Transverse colon (tissue), 4 donors: ENCODE measurements at regions not wholly inside any gene's neighbourhood (a gene's known extent, or its start where the extent isn't known, plus 50 kb on each side); places are given as distances from the start of the nearest gene placed in this dataset.

Experiments used
- DNase-seq: peaks from one replicate; pipeline ENCODE4 v3.0.0-alpha.2; 2019
- H3K27ac ChIP-seq, 4 donors: fragments of 200-600 bp; sonication (generic); 2 replicates each; pipeline ENCODE4 v1.5.1; 2016 to 2018; ENCODE audit warnings: inconsistent platforms in 4 of 4
- H3K27me3 ChIP-seq: fragments of 200-600 bp; sonication (generic); 2 replicates; pipeline ENCODE4 v1.5.1; 2017; ENCODE audit warnings: inconsistent platforms
- H3K36me3 ChIP-seq, 4 donors: fragments of 200-600 bp; sonication (generic); 2 replicates each; pipeline ENCODE4 v1.5.1; 2017 to 2019; ENCODE audit warnings: inconsistent platforms in 4 of 4
- H3K4me1 ChIP-seq, 4 donors: fragments of 200-600 bp; sonication (generic); 2 replicates each; pipeline ENCODE4 v1.5.1; 2017 to 2020; ENCODE audit warnings: inconsistent platforms in 4 of 4
- H3K4me3 ChIP-seq, 4 donors: fragments of 200-600 bp; sonication (generic); 1 replicate in 1 of 4; 2 replicates in 3 of 4; pipeline versions ENCODE4 v1.5.1 to v1.6.1; 2017 to 2019; ENCODE audit warnings: inconsistent platforms in 4 of 4
- H3K9me3 ChIP-seq, 2 donors: fragments of 200-600 bp; sonication (generic); 2 replicates each; pipeline ENCODE4 v1.5.1; 2017 to 2019; ENCODE audit warnings: inconsistent platforms in 2 of 2
- CTCF ChIP-seq, 5 experiments: fragments of 200-600 bp in 3 of 5; fragments of 450-650 bp in 2 of 5; sonication (generic) in 3 of 5; IDR thresholded peaks; 1 replicate in 2 of 5; 2 replicates in 3 of 5; pipeline ENCODE4 v1.5.1; 2016 to 2017; ENCODE audit warnings: antibody characterized with exemption in 5 of 5, inconsistent platforms in 3 of 5, mild to moderate bottlenecking in 2 of 5, moderate library complexity in 1 of 5
- EP300 ChIP-seq: sonication (generic); formaldehyde crosslinking; IDR thresholded peaks from one replicate; pipeline ENCODE4 v1.6.1; 2017; ENCODE audit warnings: antibody characterized with exemption, low read depth
- POLR2A ChIP-seq: fragments of 450-650 bp; IDR thresholded peaks from one replicate; pipeline ENCODE4 v1.6.1; 2016; ENCODE audit warnings: antibody characterized with exemption, mild to moderate bottlenecking, moderate library complexity
- POLR2AphosphoS5 ChIP-seq, 3 donors: sonication (generic); formaldehyde crosslinking; IDR thresholded peaks; one replicate each; pipeline ENCODE4 v1.6.1; 2016; ENCODE audit warnings: antibody characterized with exemption in 3 of 3
- WGBS, 2 donors: methylation state at CpG; one replicate each; pipeline ENCODE4 v1.1.5; 2018; ENCODE audit warnings: low coverage in 1 of 2; 5-methylcytosine and 5-hydroxymethylcytosine counted together
- in situ Hi-C, 4 donors: fragments of 200-750 bp; cut with MboI; loops; one replicate each; pipeline versions ENCODE4 v1.15.0 to v1.15.1; 2017; ENCODE audit warnings: low sequenced_read_pairs in 3 of 4, low pct_ligation_motif_present in 1 of 4, low pct_unique_long_range_greater_than_20kb in 1 of 4
- intact Hi-C: fragments of 100-400 bp; cut with DNase I; formaldehyde crosslinking; loops from one replicate; pipeline ENCODE4 v1.15.1; 2023; ENCODE audit warnings: low total_unique reads

DNA sequence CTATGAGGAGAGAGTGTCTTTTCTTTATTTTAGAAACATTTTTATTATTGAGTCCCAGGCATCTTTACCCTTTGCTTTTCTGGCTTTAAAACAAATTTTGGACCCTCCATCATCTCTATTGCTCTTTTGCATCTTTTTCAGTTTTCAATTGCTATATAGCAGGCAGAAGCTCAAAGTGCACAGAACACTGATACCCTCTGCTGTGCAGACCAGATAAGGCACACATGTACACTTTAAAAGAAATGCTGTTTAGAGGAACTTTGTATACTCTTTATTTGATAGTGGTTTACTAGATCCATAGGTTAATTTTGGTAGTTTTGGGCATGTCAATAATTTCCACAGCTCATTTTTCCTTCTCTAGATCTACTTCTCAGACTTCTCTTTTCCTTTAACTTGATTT, 324.2 kb downstream of the SH2D4B start:
- intact Hi-C loops = no loop called here
- DNase-seq = no peak
- Histone ChIP-seq H3K27ac (no peak overlapping the region), H3K27me3 (no peaks in the 10 kb centered on the region), H3K9me3 (no peaks in the 10 kb centered on the region), H3K36me3 (no peaks in the 10 kb centered on the region), H3K4me1 (no peaks in the 10 kb centered on the region), H3K4me3 (no peak overlapping the region)
- in situ Hi-C loops = no loop called here
- no peak for TF ChIP-seq EP300
- TF ChIP-seq CTCF (IDR thresholded peaks at IDR 0.05) = peak in 1 of 5 experiments; percentile 6

- no peaks in the 10 kb centered on the region for H3K27me3 ChIP-seq
- no peaks in the 10 kb centered on the region for H3K9me3 ChIP-seq
- no peak overlapping the region for H3K4me3 ChIP-seq
- no peaks in the 10 kb centered on the region for H3K36me3 ChIP-seq
- no peak for TF ChIP-seq POLR2AphosphoS5 (IDR thresholded peaks at IDR 0.05)
- TF ChIP-seq POLR2A = no peak
- TF ChIP-seq CTCF (IDR thresholded peaks at IDR 0.05) = no peak
- TF ChIP-seq EP300 = no peak
- intact Hi-C loops (no loop called here), in situ Hi-C loops (no loop called here)
- DNase-seq = no peak
- H3K27ac ChIP-seq = no peak overlapping the region
- H3K4me1 ChIP-seq = no peaks in the 10 kb centered on the region
- 64 to 73% methylated on average over 1 of the region's 1 CpG for WGBS, 2 donors
These were observed 332.6 kb downstream of the SH2D4B start for GRCh38 chr10:80870282-80870681.

- Histone ChIP-seq H3K27ac (no peak overlapping the region), H3K36me3 (no peaks in the 10 kb centered on the region), H3K4me1 (no peaks in the 10 kb centered on the region), H3K4me3 (no peak overlapping the region), H3K9me3 (no peaks in the 10 kb centered on the region), H3K27me3 (no peaks in the 10 kb centered on the region)
- in situ Hi-C loops = no loop called here
- TF ChIP-seq POLR2AphosphoS5 (IDR thresholded peaks at IDR 0.05) (no peak), EP300 (no peak), POLR2A (no peak), CTCF (IDR thresholded peaks at IDR 0.05) (no peak)
- intact Hi-C loops = no loop called here
- no peak for DNase-seq
These were observed 333.4 kb downstream of the SH2D4B start for GRCh38 chr10:80871083-80871482.

- Histone ChIP-seq H3K27me3 (no peaks in the 10 kb centered on the region), H3K27ac (no peak overlapping the region), H3K4me1 (no peaks in the 10 kb centered on the region), H3K4me3 (no peak overlapping the region), H3K36me3 (no peaks in the 10 kb centered on the region), H3K9me3 (no peaks in the 10 kb centered on the region)
- DNase-seq = no peak
- no peak for TF ChIP-seq EP300
- no peak for TF ChIP-seq CTCF (IDR thresholded peaks at IDR 0.05)
- no peak for TF ChIP-seq POLR2AphosphoS5 (IDR thresholded peaks at IDR 0.05)
- TF ChIP-seq POLR2A = no peak
- intact Hi-C loops (no loop called here), in situ Hi-C loops (no loop called here)
- WGBS, 2 donors = 79 to 100% methylated on average over 1 of the region's 1 CpG
These were observed 340.6 kb downstream of the SH2D4B start for GRCh38 chr10:80878330-80878729.
